GM23338 (cell line): ENCODE measurements at regions not wholly inside any gene's neighbourhood (a gene's known extent, or its start where the extent isn't known, plus 50 kb on each side); places are given as distances from the start of the nearest gene placed in this dataset.
"Not testable (repeated sequence)": the region's sequence is repeated elsewhere in the genome, so short reads cannot be mapped to it uniquely, and the experiment has no call there.

Experiments
- CTCF ChIP-seq, 2 experiments: fragments of 200-600 bp in 1 of 2; sonication (generic) in 1 of 2; conservative IDR thresholded peaks; 2 replicates each; pipeline versions ENCODE4 v1.5.1 to v1.6.1; 2016 to 2017; ENCODE audit warnings: antibody characterized with exemption in 2 of 2, low read depth in 2 of 2, mild to moderate bottlenecking in 2 of 2, moderate library complexity in 1 of 2
- EZH2 ChIP-seq: fragments of 200-600 bp; sonication (generic); IDR thresholded peaks from one replicate; pipeline ENCODE4 v1.8.0; 2017; ENCODE audit warnings: antibody characterized with exemption, mild to moderate bottlenecking, low read depth; ENCODE audit not compliant: unreplicated experiment
- EZH2phosphoT487 ChIP-seq: fragments of 200-600 bp; sonication (generic); IDR thresholded peaks from one replicate; pipeline ENCODE4 v1.8.1; 2018; ENCODE audit warnings: antibody characterized with exemption; ENCODE audit not compliant: unreplicated experiment
- JUNB ChIP-seq: IDR thresholded peaks from one replicate; pipeline ENCODE4 v1.6.1; 2016; ENCODE audit warnings: antibody characterized with exemption; ENCODE audit not compliant: unreplicated experiment
- POLR2AphosphoS5 ChIP-seq: IDR thresholded peaks from 2 replicates; pipeline ENCODE4 v1.6.1; 2016; ENCODE audit warnings: antibody characterized with exemption, low read depth
- ZNF114 ChIP-seq: fragments of 250-450 bp; sonication (Bioruptor Pico); IDR thresholded peaks from 2 replicates; pipeline ENCODE4 v1.5.0; 2020; ENCODE audit warnings: mild to moderate bottlenecking, moderate library complexity

GRCh38 chr4:52157071-52157470, 106.0 kb downstream of the SPATA18 start:
- not testable (repeated sequence) for TF ChIP-seq EZH2phosphoT487; CTCF (conservative IDR thresholded peaks at IDR 0.05; ENCODE audit: low read depth in 2 of 2); EZH2; POLR2AphosphoS5; JUNB; ZNF114 (CRISPR knock-in tag)
